Stimulated activated CD4-positive, alpha-beta T cell treated with anti-CD3 and anti-CD28 coated beads, Interleukin-2, amount 100 ng/mL, for 24 hours (primary cell): ENCODE measurements at regions not wholly inside any gene's neighbourhood (a gene's known extent, or its start where the extent isn't known, plus 50 kb on each side); places are given as distances from the start of the nearest gene placed in this dataset.
"Not testable (repeated sequence)": the region's sequence is repeated elsewhere in the genome, so short reads cannot be mapped to it uniquely, and the experiment has no call there.

Experiments
- DNase-seq, 2 donors: peaks; one replicate each; pipeline ENCODE4 v3.0.0-alpha.2; 2020

DNA sequence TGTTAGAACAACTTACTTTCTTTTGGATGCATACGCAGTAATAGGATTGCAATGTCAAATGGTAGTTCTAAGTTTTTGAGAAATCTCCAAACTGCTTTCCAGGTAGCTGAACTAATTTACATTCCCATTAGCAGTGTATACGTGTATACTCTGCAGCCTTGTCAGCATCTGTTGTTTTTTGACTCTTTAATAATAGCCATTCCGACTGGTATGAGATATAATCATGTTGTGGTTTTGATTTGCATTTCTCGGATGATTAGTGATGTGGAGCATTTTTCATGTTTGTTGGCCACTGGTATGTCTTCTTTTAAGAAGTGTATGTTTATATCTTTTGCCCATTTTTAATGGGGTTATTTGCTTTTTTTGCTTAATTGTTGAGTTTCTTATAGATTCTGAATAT, 76.9 kb upstream of the HNRNPA1L2 start:
- DNase-seq, result not testable (repeated sequence)

DNA sequence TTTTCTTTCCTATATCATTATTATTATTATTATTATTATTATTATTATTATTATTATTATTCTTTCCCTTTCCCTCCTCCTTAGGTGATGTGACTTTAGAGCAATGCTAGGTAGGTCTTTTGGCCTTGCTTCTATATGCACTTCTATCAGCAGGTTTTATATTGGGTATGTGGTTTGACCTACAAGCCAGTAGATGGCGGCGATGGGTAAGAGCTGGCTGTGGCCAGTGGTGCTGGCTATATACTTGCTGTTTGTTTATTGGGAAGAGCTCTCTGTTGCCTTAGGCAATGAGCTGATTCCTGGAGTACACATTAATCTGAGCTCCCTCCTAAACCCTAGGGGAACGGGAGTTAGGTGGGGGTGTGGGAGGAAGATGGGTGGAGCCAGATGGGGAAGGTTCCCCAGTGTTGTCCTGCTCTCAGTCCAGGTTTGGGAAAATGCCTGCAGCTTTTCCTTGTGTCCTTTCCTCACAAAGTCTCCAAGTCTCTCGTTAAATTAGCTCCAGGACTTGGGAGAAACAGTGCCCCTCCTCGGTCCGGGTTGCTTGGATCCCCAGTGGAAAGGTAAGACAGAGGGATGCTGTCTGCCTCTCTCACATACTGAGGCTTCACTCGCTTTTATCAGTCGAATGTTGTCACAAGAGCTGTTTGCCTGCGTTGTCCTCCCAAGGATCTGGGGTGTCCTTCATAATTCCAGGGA, 72.2 kb upstream of the HNRNPA1L2 start:
- peak in 1 of 2 donors; percentile 6 for DNase-seq

DNA sequence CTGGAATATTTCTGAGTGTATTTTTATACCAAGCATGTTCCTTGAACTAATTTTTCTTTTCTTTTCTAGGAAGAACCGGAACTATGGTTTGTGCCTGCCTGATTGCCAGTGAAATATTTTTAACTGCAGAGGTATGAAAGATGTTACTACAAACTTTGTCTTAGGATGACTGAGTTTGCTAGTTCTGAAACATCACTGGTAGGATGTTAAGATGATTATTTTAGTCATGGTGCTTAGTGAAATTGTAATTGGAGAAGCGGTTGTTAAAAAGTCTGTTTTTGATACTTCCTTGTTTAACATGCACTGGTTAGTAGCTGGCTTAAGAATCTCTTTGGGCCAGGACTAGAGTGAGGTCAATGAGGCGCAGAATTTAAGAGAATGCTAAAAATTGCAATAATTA, 71.1 kb upstream of the HNRNPA1L2 start:
- DNase-seq, result not testable (repeated sequence)

DNA sequence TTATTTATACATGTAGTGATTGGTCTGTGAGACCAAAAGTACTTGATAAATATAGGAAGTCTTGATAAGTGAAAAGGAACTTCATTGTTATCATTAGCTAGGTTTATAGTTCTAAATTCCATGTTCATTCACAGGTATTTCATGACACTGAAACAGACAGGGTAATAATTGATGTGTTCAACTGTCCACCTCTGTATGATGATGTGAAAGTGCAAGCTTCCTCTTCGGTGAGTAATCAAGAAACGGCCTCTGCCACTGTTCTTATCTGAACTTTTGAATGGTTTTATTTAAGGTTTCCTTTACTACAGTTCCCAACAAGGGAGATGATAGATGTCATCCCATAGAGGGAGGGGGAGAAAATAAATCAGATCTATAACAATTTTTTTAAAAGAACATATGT, 59.3 kb upstream of the HNRNPA1L2 start:
- DNase-seq, result not testable (repeated sequence)
